Thyroid gland (tissue), 4 donors: ENCODE measurements at regions not wholly inside any gene's neighbourhood (a gene's known extent, or its start where the extent isn't known, plus 50 kb on each side); places are given as distances from the start of the nearest gene placed in this dataset.

Source experiments
- DNase-seq, 2 donors: peaks; one replicate each; pipeline ENCODE4 v3.0.0-alpha.2; 2019
- H3K27ac ChIP-seq, 3 donors: fragments of 200-600 bp; sonication (generic); 1 replicate in 2 of 3; 2 replicates in 1 of 3; pipeline ENCODE4 v1.5.1; 2016 to 2019; ENCODE audit warnings: mild to moderate bottlenecking in 1 of 3, moderate library complexity in 1 of 3
- H3K27me3 ChIP-seq: fragments of 200-600 bp; sonication (generic); one replicate; pipeline ENCODE4 v1.5.1; 2019
- H3K36me3 ChIP-seq, 2 donors: fragments of 200-600 bp; sonication (generic); one replicate each; pipeline ENCODE4 v1.5.1; 2016 to 2019
- H3K4me1 ChIP-seq, 2 donors: fragments of 200-600 bp; sonication (generic); one replicate each; pipeline ENCODE4 v1.5.1; 2017 to 2019
- H3K4me3 ChIP-seq, 3 donors: fragments of 200-600 bp; sonication (generic); replicated peaks in 1 of 3; 1 replicate in 2 of 3; 2 replicates in 1 of 3; pipeline ENCODE4 v1.5.1; 2016; ENCODE audit warnings: mild to moderate bottlenecking in 1 of 3
- H3K9me3 ChIP-seq: fragments of 200-600 bp; sonication (generic); one replicate; pipeline ENCODE4 v1.5.1; 2017
- POLR2A ChIP-seq, 2 donors: fragments of 450-650 bp; IDR thresholded peaks; one replicate each; pipeline ENCODE4 v1.6.1; 2017; ENCODE audit warnings: antibody characterized with exemption in 2 of 2, mild to moderate bottlenecking in 2 of 2, moderate library complexity in 1 of 2
- WGBS, 2 donors: methylation state at CpG; one replicate each; pipeline ENCODE4 v1.1.5; 2017; 5-methylcytosine and 5-hydroxymethylcytosine counted together
- intact Hi-C: fragments of 100-400 bp; cut with DNase I; formaldehyde crosslinking; loops from one replicate; pipeline ENCODE4 v1.15.1; 2023
- TF ChIP-seq, protein P1 (sequence below), 6 experiments: fragments of 200-600 bp in 3 of 6; fragments of 450-650 bp in 3 of 6; sonication (generic) in 3 of 6; IDR thresholded peaks; one replicate each; pipeline ENCODE4 v1.5.1; 2016 to 2019; ENCODE audit warnings: antibody characterized with exemption in 6 of 6, mild to moderate bottlenecking in 2 of 6, inconsistent platforms in 1 of 6, moderate library complexity in 1 of 6

GRCh38 chr16:52376676-52377280 is 170.2 kb downstream of the TOX3 start:
- no peaks in the 10 kb centered on the region for H3K36me3 ChIP-seq
- intact Hi-C loops: no loop called here
- DNase-seq: no peak

GRCh38 chr16:52372313-52372712 is 174.6 kb downstream of the TOX3 start:
- intact Hi-C loops: no loop called here
- no peak for TF ChIP-seq POLR2A (IDR thresholded peaks at IDR 0.05)
- TF ChIP-seq, protein P1, sequence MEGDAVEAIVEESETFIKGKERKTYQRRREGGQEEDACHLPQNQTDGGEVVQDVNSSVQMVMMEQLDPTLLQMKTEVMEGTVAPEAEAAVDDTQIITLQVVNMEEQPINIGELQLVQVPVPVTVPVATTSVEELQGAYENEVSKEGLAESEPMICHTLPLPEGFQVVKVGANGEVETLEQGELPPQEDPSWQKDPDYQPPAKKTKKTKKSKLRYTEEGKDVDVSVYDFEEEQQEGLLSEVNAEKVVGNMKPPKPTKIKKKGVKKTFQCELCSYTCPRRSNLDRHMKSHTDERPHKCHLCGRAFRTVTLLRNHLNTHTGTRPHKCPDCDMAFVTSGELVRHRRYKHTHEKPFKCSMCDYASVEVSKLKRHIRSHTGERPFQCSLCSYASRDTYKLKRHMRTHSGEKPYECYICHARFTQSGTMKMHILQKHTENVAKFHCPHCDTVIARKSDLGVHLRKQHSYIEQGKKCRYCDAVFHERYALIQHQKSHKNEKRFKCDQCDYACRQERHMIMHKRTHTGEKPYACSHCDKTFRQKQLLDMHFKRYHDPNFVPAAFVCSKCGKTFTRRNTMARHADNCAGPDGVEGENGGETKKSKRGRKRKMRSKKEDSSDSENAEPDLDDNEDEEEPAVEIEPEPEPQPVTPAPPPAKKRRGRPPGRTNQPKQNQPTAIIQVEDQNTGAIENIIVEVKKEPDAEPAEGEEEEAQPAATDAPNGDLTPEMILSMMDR (IDR thresholded peaks at IDR 0.05): no peak
- Histone ChIP-seq H3K4me3 (no peak overlapping the region), H3K4me1 (no peaks in the 10 kb centered on the region), H3K36me3 (no peaks in the 10 kb centered on the region), H3K27ac (no peak overlapping the region), H3K9me3 (no peaks in the 10 kb centered on the region), H3K27me3 (no peaks in the 10 kb centered on the region)
- no peak for DNase-seq

More at GRCh38 chr16:52376676-52377280, 170.2 kb downstream of the TOX3 start:
- H3K4me3 ChIP-seq: no peak overlapping the region
- H3K4me1 ChIP-seq: no peaks in the 10 kb centered on the region
- 79 to 83% methylated on average over 9 of the region's 9 CpGs for WGBS, 2 donors
- H3K27ac ChIP-seq: no peak overlapping the region
- H3K9me3 ChIP-seq: no peaks in the 10 kb centered on the region
- H3K27me3 ChIP-seq: no peaks in the 10 kb centered on the region
- TF ChIP-seq, protein P1 (IDR thresholded peaks at IDR 0.05): no peak
- TF ChIP-seq POLR2A (IDR thresholded peaks at IDR 0.05): no peak

DNA sequence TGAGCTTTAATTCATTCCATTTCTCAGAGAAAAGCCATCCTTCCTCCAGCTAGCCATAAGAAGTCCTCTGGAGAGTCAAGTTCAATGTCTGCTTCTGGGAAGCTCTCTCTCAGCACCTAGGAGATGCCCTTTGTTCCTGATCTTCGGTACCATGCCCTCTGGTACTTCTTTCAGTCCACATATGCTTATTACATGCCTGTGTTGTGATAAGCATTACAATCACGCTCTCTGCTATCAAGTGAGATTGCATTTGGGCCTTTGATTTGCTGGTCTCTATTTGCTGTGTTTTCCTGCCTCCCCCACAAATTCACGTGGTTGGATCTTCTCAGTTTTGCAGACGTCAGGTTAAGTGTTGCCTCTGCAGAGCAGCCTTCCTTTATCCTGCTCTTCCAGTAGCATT is 178.1 kb downstream of the TOX3 start:
- Histone ChIP-seq H3K4me3 (no peak overlapping the region), H3K9me3 (no peaks in the 10 kb centered on the region), H3K36me3 (no peaks in the 10 kb centered on the region), H3K4me1 (no peaks in the 10 kb centered on the region), H3K27ac (no peak overlapping the region), H3K27me3 (no peaks in the 10 kb centered on the region)
- intact Hi-C loops: no loop called here
- TF ChIP-seq, protein P1 (IDR thresholded peaks at IDR 0.05): no peak
- no peak for TF ChIP-seq POLR2A (IDR thresholded peaks at IDR 0.05)
- DNase-seq: no peak
- 63 to 64% methylated on average over 4 of the region's 4 CpGs for WGBS, 2 donors

- no peaks in the 10 kb centered on the region for H3K4me1 ChIP-seq
- no peaks in the 10 kb centered on the region for H3K27me3 ChIP-seq
- no peak overlapping the region for H3K27ac ChIP-seq
- TF ChIP-seq POLR2A (IDR thresholded peaks at IDR 0.05): no peak
- TF ChIP-seq, protein P1 (IDR thresholded peaks at IDR 0.05): no peak
- no peak for DNase-seq
- H3K4me3 ChIP-seq: no peak overlapping the region
- H3K9me3 ChIP-seq: no peaks in the 10 kb centered on the region
- 41 to 61% methylated on average over 2 of the region's 2 CpGs for WGBS, 2 donors
- H3K36me3 ChIP-seq: no peaks in the 10 kb centered on the region
- intact Hi-C loops: no loop called here
Measured at GRCh38 chr16:52367821-52368220, 179.1 kb downstream of the TOX3 start.

DNA sequence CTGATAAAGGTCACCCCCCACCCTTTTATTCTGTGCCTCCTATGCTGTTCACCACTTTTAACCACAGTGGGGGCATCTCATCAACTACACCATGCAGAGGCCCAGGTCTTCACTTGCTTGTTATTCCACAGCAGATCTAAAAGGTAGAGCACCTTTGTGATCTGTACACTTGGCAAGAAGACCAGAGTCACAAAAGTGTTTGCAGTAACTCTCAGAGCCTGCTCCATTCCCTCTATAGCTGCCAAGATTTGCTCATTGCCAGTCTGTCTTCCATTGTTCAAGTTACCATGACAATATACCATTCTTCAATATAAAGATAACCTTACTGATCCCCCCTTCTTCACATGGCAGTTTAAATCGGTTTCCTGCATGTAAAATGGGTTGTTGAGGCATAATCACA is 180.0 kb downstream of the TOX3 start:
- H3K27ac ChIP-seq: no peak overlapping the region
- DNase-seq: no peak
- no peaks in the 10 kb centered on the region for H3K4me1 ChIP-seq
- H3K9me3 ChIP-seq: no peaks in the 10 kb centered on the region
- TF ChIP-seq, protein P1 (IDR thresholded peaks at IDR 0.05): no peak
- no peak for TF ChIP-seq POLR2A (IDR thresholded peaks at IDR 0.05)
- no peaks in the 10 kb centered on the region for H3K36me3 ChIP-seq
- 46 to 59% methylated on average over 1 of the region's 1 CpG for WGBS, 2 donors
- intact Hi-C loops: no loop called here
- no peak overlapping the region for H3K4me3 ChIP-seq
- H3K27me3 ChIP-seq: no peaks in the 10 kb centered on the region
